ENCODE measurements at regions not wholly inside any gene's neighbourhood (a gene's known extent, or its start where the extent isn't known, plus 50 kb on each side); places are given as distances from the start of the nearest gene placed in this dataset.

- POLR2A ChIA-PET: no interaction called here
Measured at GRCh38 chr4:175946472-175947116, 119.0 kb upstream of the WDR17 start.

GRCh38 chr4:175947117-175947722, 118.4 kb upstream of the WDR17 start:
- POLR2A ChIA-PET: no interaction called here
- CTCF ChIA-PET: no interaction called here

More at GRCh38 chr4:175946472-175947116, 119.0 kb upstream of the WDR17 start:
- CTCF ChIA-PET: no interaction called here

GRCh38 chr4:175951794-175952193, 113.8 kb upstream of the WDR17 start:
- ChIA-PET CTCF (no interaction called here), POLR2A (no interaction called here)

- CTCF ChIA-PET: no interaction called here
Measured at GRCh38 chr4:175953116-175953515, 112.5 kb upstream of the WDR17 start.

GRCh38 chr4:175953960-175954521, 111.6 kb upstream of the WDR17 start:
- POLR2A ChIA-PET: no interaction called here
- CTCF ChIA-PET: no interaction called here

More at GRCh38 chr4:175953116-175953515, 112.5 kb upstream of the WDR17 start:
- POLR2A ChIA-PET: no interaction called here

- ChIA-PET CTCF (no interaction called here), POLR2A (no interaction called here)
Measured at GRCh38 chr4:175954685-175955084, 111.0 kb upstream of the WDR17 start.

DNA sequence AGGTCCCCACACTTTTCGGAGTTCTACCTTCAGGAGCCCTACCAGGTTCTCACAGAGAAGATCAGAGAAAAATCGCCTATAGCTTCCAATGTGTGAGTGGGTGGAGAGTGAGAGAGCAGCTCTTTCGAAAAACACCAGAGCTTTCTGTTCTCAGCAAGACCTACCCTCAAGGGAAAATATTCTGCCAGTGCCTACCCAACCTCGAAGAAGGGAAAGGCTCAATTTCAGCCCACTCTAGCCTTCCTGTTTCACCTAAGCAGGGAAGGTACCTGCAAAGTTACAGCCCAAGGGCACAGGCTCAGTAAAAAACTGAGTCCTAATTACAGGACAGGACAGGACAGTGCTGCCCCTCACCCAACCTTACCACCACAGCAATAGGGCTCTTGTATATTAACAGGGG, 104.0 kb upstream of the WDR17 start:
- POLR2A ChIA-PET: no interaction called here

DNA sequence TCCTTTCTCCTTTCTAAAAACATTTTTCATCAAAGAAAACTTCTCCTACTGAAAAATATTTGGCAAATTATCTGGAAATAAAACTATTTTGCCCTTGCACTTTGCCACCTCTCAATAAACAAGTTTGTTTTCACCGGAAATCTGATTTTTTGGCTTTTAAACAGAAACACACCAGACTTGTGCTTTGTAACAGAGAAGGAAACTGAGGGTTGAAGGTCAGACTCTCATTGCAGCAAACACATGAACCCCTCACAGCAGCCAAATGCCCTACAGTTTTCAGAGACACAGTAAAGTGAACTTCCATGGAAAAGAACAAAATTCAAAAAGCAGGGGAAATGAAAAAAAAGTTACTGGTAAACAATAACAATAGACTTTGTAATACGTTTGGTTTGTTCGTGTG, 95.6 kb upstream of the WDR17 start:
- ChIA-PET POLR2A (no interaction called here), CTCF (no interaction called here)

More for the DNA sequence above, 104.0 kb upstream of the WDR17 start:
- CTCF ChIA-PET: no interaction called here

- POLR2A ChIA-PET: no interaction called here
- CTCF ChIA-PET: no interaction called here
Measured at GRCh38 chr4:175970724-175971123, 94.9 kb upstream of the WDR17 start.

DNA sequence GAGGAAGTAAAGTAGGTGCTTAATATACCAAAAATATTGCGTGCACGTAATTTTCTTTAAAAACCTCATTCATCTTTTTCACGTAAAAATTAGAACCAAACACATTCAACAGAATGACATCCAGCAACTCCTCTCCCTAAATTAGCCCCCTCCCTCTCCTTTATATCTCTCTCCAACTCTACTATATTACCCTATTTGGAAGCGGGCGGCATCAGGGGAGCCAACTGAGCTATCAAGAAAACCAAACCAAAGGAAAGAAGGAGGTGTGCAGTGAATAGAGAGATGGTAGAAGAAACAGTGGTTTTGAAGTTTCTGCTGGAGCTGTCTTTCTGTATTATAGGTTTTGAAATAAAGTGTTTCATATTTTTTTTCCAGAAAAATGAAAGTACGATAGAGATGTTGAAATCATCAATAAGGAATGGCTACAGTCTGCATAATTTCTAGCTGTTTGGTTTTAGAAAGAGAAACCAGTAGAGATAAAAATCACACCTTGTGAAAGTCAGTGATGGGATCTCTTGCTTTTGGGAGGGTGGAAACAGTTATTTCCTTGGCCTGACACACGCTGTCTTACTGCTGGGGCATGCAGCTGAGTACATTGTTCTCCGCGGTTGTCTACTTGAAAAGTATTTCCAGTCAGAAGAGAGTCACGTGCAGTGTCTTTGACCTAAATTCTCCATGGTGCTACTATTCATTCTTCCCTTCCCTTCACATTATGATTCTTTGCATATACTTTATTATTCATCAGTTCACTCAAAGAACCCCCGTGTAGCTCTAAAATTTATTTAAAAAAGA, 94.1 kb upstream of the WDR17 start:
- POLR2A ChIA-PET: no interaction called here
- CTCF ChIA-PET: no interaction called here

DNA sequence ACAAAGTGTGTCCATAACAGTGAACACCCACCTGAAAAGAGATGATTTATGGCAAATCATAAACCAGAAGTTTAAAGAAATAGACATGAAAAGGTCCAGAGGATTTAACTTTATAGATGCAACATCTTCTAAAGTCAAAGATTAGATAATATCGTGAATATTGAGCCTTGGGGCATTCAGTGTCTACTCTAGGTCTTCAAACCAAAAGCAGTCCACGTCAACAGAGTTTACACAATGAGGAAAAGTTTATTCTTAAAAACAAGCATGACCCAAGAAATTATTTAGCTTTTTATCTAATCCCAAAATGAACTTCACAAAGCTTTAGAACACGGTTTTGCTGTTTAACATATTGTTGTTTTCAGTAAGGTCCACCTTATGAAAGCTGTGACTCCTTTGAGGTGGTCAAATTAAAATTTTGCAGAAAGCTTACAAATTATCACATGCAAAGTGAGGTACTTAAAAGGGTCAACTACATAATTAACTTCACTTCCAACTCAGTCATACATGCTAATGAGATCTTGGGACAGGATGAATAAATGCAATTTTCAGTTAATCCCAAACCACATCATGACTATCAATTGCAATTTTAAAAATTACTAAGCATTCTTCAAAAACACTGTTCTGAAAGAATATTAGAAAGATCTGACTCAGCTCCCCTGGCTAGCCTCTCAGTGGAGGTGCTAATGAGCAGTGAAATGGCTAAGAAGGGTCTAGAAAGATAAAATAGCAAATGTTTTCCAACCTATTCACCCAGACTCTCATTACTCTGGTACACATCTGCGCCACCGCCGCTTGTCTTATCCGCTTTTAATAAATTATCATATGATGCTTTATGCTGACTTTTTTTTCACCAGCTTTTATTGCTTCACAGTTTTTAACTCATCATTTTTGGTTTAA, 92.4 kb upstream of the WDR17 start:
- POLR2A ChIA-PET: no interaction called here
- CTCF ChIA-PET: no interaction called here

DNA sequence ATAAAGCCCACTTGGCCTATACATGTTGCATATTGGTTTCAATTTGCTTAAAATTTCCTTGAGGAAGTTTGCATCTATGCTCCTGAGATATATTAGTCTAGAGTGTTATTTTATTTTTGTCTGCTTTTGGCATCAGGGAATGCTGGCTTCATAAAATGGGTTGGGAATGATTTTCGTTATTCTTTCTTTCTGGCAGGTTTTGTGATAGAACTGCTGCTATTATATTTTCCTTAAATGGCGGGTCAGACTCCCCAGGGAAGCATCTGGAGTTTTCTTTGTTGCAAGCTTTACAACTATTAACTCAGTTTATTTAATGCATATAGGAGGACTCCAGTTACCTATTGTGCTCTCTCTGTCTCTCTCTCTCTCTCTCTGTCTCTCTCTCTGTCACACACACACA, 82.0 kb upstream of the WDR17 start:
- ChIA-PET POLR2A (no interaction called here), CTCF (no interaction called here)

- CTCF ChIA-PET: no interaction called here
- POLR2A ChIA-PET: no interaction called here
Measured at GRCh38 chr4:175986668-175987067, 79.0 kb upstream of the WDR17 start.

DNA sequence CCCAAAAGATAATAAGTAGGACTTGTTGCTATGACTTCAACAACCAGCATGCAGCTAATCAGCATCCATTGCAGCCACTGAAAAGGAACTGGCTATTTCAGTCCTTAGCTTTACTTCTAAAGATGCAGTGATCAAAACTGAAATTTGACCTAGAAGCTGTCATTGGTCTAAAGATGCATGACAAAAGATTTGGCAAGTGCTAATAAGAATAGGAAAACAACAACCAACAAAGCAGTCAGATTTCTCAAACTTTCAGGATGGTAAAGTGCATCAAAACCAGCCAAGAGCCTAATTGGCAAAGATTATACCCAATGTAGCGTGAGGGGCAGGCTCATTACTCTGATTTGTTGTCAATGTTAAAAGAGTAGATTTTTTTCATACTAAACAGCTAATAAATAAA, 77.1 kb upstream of the WDR17 start:
- ChIA-PET POLR2A (no interaction called here), CTCF (no interaction called here)

- CTCF ChIA-PET: no interaction called here
- POLR2A ChIA-PET: no interaction called here
Measured at GRCh38 chr4:175996206-175996605, 69.4 kb upstream of the WDR17 start.

- CTCF ChIA-PET: no interaction called here
Measured at GRCh38 chr4:175997291-175997690, 68.3 kb upstream of the WDR17 start.

DNA sequence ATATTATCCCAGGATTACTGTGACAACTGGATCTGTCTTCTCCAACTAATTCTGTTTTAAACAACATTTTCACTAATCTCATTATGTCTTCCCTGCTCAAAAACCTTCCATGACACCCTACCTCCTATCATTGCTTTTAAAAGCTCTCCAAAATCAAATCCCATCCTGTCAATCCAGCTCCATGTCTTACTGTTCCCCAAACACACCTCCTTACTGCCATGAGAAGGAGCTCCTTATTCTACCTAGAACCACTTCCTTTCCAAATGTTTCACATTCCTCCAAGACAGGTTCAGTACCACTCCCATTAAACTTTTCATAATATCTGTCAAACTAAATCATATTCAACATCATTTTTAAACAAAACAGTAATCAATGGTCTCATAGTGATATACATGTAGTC, 66.9 kb upstream of the WDR17 start:
- POLR2A ChIA-PET: no interaction called here
- CTCF ChIA-PET: no interaction called here

More at GRCh38 chr4:175997291-175997690, 68.3 kb upstream of the WDR17 start:
- POLR2A ChIA-PET: no interaction called here

- POLR2A ChIA-PET: no interaction called here
- CTCF ChIA-PET: no interaction called here
Measured at GRCh38 chr4:175999944-176000343, 65.7 kb upstream of the WDR17 start.

DNA sequence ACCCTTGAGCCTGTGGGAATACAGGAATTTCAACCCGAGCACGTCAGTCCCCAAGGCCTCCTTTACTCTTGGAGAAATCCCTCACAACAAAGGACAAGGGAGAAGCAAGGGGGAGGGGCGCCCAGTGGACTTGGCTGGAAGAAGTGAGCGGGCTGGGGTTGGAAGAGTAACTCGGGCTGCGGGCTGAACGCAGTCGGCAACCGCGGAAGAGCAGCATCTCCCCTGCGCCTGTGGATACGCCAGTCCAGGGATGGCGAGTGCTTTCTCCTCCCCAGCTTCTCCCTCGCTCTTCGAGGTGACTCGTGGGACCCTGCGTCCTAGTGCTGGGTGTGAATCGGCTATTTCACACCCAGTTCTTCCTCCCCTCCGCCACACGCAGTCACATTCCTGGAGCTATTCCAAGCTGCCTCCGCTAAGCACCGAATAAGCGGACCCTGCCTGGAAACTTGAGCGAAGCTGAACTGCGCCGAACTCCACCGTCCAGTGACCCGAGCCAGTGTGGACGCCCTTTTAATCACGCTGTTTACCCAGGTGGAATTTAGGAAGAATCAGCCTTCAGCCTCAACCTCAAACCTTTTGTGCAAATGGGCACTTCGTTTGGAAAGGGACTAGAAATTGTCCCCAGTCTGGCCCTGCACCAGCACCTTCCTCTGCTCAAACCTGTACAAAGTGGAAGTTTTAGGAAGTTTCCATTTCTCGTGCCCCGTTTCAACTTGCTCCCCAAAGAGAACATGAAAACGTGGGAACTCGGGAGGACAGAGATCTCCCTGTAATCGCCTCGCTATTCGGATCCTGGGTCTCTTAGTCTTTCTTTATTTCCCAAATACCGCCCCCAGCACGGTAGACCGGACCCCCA, 64.3 kb upstream of the WDR17 start:
- POLR2A ChIA-PET: no interaction called here
- CTCF ChIA-PET: no interaction called here

All from activated CD8-positive, alpha-beta memory T cell treated with anti-CD3 and anti-CD28 coated beads for 36 hours (primary cell).